Glutamatergic neuron (in vitro differentiated cells): ENCODE measurements at regions not wholly inside any gene's neighbourhood (a gene's known extent, or its start where the extent isn't known, plus 50 kb on each side); places are given as distances from the start of the nearest gene placed in this dataset.

Source experiments
- DNase-seq: peaks from one replicate; pipeline ENCODE4 v3.0.0; 2022
- H3K27ac Mint-ChIP-seq: one replicate; pipeline ENCODE4 v1.8.0; 2020; ENCODE audit warnings: mild to moderate bottlenecking, mixed read lengths, inconsistent platforms; ENCODE audit not compliant: unreplicated experiment
- H3K27me3 Mint-ChIP-seq: one replicate; pipeline ENCODE4 v1.8.0; 2020; ENCODE audit warnings: mild to moderate bottlenecking, moderate library complexity, mixed read lengths, inconsistent platforms; ENCODE audit not compliant: unreplicated experiment
- H3K36me3 Mint-ChIP-seq: one replicate; pipeline ENCODE4 v1.8.0; 2020; ENCODE audit warnings: mild to moderate bottlenecking, mixed read lengths, inconsistent platforms; ENCODE audit not compliant: unreplicated experiment
- H3K4me1 Mint-ChIP-seq: one replicate; pipeline ENCODE4 v1.8.0; 2020; ENCODE audit warnings: mild to moderate bottlenecking, low read depth, mixed read lengths, inconsistent platforms; ENCODE audit not compliant: unreplicated experiment
- H3K4me3 Mint-ChIP-seq: one replicate; pipeline ENCODE4 v1.8.0; 2020; ENCODE audit warnings: mild to moderate bottlenecking, mixed read lengths, inconsistent platforms; ENCODE audit not compliant: unreplicated experiment
- H3K9me3 Mint-ChIP-seq: one replicate; pipeline ENCODE4 v1.8.0; 2020; ENCODE audit warnings: mild to moderate bottlenecking, moderate library complexity, mixed read lengths, inconsistent platforms; ENCODE audit not compliant: unreplicated experiment
- TF ChIP-seq, protein P1 (sequence below): fragments of 200-600 bp; sonication (generic); IDR thresholded peaks from one replicate; pipeline ENCODE4 v1.5.0; 2021; ENCODE audit not compliant: partially characterized antibody, unreplicated experiment

DNA sequence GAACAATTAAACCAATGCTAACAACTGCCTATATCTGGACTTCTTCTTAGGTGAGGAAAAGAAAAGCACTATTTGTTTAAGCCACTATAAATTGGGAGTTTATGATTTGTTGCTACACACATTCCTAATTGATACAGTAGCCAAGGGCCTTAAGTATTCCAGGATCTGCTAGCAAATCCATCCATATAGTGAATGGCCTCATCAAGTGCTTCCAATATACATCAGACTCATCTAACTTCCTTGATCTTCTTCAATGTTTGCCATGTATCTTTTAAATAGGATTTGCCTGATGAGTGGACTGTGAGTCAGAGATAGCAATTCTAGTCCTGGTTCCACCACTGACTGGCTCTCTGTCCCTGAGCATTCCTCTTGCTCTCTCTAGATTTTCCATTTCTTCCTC, 430.2 kb downstream of the OMA1 start:
- Mint-ChIP-seq H3K27me3 (no peaks in the 10 kb centered on the region), H3K27ac (no peak overlapping the region), H3K4me1 (no peaks in the 10 kb centered on the region), H3K9me3 (peaks cover 3% of the 10 kb centered on the region), H3K4me3 (no peak overlapping the region), H3K36me3 (peaks cover 5% of the 10 kb centered on the region)
- TF ChIP-seq, protein P1, sequence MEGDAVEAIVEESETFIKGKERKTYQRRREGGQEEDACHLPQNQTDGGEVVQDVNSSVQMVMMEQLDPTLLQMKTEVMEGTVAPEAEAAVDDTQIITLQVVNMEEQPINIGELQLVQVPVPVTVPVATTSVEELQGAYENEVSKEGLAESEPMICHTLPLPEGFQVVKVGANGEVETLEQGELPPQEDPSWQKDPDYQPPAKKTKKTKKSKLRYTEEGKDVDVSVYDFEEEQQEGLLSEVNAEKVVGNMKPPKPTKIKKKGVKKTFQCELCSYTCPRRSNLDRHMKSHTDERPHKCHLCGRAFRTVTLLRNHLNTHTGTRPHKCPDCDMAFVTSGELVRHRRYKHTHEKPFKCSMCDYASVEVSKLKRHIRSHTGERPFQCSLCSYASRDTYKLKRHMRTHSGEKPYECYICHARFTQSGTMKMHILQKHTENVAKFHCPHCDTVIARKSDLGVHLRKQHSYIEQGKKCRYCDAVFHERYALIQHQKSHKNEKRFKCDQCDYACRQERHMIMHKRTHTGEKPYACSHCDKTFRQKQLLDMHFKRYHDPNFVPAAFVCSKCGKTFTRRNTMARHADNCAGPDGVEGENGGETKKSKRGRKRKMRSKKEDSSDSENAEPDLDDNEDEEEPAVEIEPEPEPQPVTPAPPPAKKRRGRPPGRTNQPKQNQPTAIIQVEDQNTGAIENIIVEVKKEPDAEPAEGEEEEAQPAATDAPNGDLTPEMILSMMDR, result no peak
- no peak for DNase-seq

- Mint-ChIP-seq H3K27ac (no peak overlapping the region), H3K4me1 (no peaks in the 10 kb centered on the region), H3K36me3 (peaks cover 4% of the 10 kb centered on the region), H3K9me3 (peaks cover 3% of the 10 kb centered on the region), H3K4me3 (no peak overlapping the region), H3K27me3 (no peaks in the 10 kb centered on the region)
- TF ChIP-seq, protein P1, result no peak
- no peak for DNase-seq
Observed at GRCh38 chr1:58109646-58110200, 436.8 kb downstream of the OMA1 start.

GRCh38 chr1:58108783-58109182, 437.7 kb downstream of the OMA1 start:
- no peak overlapping the region for H3K4me3 Mint-ChIP-seq
- H3K36me3 Mint-ChIP-seq, result no peaks in the 10 kb centered on the region
- H3K4me1 Mint-ChIP-seq, result no peaks in the 10 kb centered on the region
- DNase-seq, result no peak
- H3K27ac Mint-ChIP-seq, result no peak overlapping the region
- TF ChIP-seq, protein P1, result no peak
- peaks cover 3% of the 10 kb centered on the region for H3K9me3 Mint-ChIP-seq
- no peaks in the 10 kb centered on the region for H3K27me3 Mint-ChIP-seq

DNA sequence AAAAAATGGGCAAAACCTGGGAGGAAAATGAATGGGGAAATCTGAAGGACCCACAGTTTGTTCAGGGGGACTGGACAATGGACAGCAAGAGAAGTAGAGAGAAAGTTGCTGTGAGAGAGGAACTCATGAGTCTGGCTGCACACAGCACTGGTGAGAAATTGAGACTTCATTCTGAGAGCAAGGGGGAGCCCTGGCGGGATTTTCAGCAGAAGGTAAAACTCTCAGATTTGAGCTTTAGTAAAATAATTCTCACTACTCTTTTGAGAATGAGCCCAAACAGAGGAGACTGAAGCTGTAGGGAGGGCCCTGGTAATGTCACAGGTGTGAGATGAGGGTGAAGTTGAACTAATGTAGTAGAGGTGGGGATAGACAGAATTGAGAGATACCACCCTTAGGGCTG, 438.6 kb downstream of the OMA1 start:
- TF ChIP-seq, protein P1, result no peak
- Mint-ChIP-seq H3K27ac (no peak overlapping the region), H3K4me3 (no peak overlapping the region), H3K36me3 (no peaks in the 10 kb centered on the region), H3K27me3 (no peaks in the 10 kb centered on the region), H3K9me3 (peaks cover 3% of the 10 kb centered on the region), H3K4me1 (no peaks in the 10 kb centered on the region)
- no peak for DNase-seq

DNA sequence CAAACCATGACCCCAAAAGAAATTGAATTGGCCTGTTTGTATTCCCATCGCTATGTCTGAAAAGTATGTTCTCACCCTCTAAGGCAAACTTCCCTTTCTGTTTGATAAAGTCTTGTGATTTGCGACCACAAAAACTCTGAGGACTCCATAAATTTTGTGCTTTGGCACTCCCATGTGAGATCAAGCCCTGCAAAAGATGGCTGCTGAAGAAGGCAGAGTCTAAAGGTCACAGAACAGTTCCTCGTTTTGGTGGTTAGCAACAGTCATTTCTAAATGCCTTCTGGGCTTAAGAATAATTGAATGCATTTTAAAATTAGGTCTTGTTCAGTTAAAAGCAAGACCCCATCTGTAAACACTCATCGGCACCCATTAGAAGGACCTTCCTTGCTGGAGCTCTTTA, 441.6 kb downstream of the OMA1 start:
- Mint-ChIP-seq H3K4me1 (no peaks in the 10 kb centered on the region), H3K9me3 (no peaks in the 10 kb centered on the region), H3K27ac (no peak overlapping the region), H3K27me3 (no peaks in the 10 kb centered on the region), H3K4me3 (no peak overlapping the region), H3K36me3 (no peaks in the 10 kb centered on the region)
- TF ChIP-seq, protein P1, result no peak
- no peak for DNase-seq
